ENCODE measurements at regions not wholly inside any gene's neighbourhood (a gene's known extent, or its start where the extent isn't known, plus 50 kb on each side); places are given as distances from the start of the nearest gene placed in this dataset.
"Not testable (repeated sequence)": the region's sequence is repeated elsewhere in the genome, so short reads cannot be mapped to it uniquely, and the experiment has no call there.

DNA sequence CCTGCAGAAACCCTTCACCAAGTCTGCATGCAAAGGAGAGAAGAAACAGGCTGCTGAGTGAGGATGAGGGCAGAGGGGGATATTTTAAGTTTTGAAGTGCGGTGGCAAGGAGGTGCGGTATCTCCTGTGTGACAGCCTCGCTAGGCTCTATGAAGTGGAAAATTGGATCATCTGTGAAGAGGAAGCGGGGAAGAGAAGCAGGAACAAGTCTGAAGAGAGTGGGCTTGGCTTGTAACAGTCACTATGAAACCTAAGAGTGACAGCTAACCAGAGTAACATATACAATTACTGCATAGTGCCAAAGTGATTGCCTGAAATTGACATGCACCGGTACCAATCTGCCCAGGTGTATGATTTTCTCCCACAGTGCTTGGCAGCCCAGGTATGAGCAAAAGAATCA is 287.5 kb upstream of the KLF14 start:
- no peak for DNase-seq (ENCODE audit: low read depth)

DNA sequence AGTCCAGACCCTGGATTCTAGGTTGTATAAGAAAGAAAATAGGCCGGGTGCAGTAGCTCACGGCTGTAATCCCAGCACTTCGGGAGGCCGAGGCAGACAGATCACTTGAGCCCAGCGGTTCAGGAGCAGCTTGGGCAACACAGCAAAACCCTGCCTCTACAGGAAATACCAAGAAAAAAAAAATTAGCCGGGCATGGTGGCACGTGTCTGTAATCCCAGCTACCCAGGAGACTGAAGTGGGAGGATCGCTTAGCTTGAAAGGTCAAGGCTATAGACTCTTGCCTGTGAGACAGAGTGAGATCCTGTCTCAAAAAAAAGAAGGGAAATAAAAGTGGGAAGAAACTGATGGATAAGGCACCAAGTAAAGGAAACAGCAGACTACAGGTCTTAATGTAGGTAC is 287.9 kb upstream of the KLF14 start:
- no peak for DNase-seq (ENCODE audit: low read depth)

GRCh38 chr7:131026297-131027000 is 292.4 kb upstream of the KLF14 start:
- DNase-seq (ENCODE audit: low read depth) = peak; percentile 56

GRCh38 chr7:131027287-131027773 is 293.3 kb upstream of the KLF14 start:
- DNase-seq (ENCODE audit: low read depth) = peak; percentile 62

DNA sequence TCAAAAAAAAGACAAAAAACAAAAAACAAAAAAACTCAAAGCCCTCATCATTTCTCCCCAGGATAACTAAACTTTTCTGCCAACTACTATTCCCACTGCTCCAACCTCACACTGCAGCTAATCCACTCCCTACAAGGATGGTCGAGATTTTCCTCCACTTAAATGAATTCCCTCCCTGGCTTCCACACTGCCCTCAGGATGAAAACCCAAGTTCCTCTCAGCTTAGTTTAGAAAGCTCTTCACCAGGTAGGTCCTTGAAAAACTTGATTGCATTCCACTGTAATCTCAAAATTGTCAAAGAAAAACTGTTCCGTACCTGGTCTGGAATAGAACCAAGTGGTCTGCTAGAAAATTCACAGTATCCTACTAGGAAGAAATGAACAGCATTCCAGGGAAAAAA is 294.3 kb upstream of the KLF14 start:
- no peak for DNase-seq (ENCODE audit: low read depth)

DNA sequence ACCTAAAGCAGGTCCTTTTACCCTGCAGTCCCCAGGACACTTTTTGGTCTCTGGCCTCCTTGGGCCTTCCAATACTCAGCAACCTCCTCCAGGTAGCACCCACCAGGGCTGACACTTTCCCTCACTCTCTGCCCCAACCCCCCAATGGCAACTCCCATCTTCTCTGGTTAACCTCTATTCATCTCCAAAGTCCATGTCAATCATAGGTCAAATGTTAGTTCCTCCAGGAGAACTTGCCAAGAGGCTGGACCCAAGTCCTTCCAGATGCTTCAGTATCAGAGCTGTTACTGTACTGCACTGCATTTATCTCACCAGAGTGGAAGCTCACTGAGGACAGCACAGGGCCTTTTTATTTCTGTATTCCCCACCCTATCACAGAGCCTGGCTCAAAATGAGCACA is 295.0 kb upstream of the KLF14 start:
- no peak for DNase-seq (ENCODE audit: low read depth)

DNA sequence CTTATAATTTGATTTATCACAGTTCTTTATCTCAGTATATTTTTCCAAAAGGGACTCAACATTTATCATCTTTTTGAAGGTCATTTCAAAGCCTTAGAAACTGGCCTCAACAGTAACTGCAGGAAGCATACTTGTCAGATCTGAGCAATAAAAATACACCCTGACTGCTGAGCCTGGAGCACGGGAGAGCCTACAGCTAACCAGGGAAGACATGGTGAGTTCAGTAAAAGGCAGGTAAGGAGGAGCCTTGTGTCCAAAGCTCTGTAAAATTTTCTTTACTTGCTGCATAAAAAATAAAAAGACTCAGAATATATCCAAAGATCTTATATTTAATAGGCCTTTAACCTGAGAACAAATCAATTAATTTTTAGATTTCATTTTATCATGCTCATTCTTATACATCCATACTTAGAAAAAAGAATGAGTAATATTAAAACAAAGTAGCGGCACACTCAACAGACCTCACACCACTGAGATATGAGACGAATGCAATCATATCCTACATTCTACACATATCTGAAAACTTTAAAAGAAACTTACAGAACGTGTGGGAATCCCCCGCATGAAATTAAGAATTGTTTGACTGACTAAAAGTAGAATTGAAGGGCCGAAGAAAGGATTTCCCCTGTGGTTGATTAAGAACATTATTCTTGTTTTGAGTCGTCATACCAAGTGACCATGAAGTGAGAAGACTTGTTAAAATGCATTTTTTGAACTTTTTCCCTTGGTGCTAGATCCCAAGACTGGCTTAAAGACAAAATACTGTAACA is 296.4 kb upstream of the MKLN1 start:
- no peak for DNase-seq (ENCODE audit: low read depth)

GRCh38 chr7:131032786-131033185 is 294.9 kb upstream of the MKLN1 start:
- DNase-seq (ENCODE audit: low read depth) = no peak

DNA sequence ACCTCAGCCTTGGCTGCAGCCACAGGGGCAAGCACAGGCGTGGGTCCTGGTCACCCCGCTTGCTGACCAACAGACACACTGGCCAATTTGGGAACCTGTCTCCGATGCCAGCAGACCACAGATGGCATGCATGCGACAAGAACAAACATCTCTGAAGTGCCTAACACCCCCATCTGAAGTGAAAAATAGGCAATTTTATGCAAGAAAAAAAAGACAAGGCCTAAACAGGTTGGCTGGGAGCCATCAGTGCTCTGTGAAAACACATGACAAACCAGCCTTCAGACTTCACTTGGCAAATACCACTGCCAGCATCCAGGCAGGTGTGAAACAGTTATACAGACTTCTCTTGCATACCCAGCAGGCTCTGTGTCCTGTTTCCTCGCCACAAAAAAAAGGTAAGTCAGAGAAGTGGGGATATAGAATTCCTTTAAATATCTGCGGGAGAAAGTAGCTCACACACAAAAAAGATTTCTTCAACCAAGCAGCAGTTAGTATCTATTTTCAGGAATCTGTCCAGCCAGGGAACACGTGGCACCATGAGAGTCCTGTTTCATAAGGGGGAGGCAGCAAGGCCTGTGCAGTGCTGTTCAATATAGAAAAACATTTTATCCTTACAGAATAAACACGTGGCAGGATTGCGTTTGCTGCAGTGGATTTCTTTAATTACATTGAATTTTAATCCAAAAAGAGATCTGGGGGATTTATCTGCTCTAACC is 293.4 kb upstream of the MKLN1 start:
- no peak for DNase-seq (ENCODE audit: low read depth)

- DNase-seq (ENCODE audit: low read depth) = no peak
Measured at GRCh38 chr7:131035088-131035770, 292.4 kb upstream of the MKLN1 start.

- no peak for DNase-seq (ENCODE audit: low read depth)
Measured at GRCh38 chr7:131038153-131038552, 289.5 kb upstream of the MKLN1 start.

DNA sequence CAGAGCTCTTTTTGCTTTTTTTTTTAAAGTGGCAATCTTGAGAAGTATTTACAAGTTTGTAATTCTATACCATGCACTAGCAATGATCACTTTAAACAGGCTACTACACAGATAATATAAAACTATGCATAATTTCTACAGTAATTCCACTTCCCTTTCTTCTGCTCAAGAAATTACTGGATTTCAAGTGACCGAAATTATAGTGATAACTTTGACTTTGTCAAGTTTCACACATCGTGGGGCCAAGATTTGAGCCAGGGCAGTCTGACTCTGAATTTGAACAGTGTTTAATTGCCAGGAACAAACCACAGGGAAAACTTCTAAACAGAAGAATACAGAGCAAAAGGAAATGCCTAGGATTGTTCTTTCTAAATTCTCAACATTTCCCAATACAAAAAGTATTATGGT is 288.3 kb upstream of the MKLN1 start:
- DNase-seq (ENCODE audit: low read depth) = no peak

- DNase-seq (ENCODE audit: low read depth) = no peak
Measured at GRCh38 chr7:131039836-131040235, 287.8 kb upstream of the MKLN1 start.

- no peak for DNase-seq (ENCODE audit: low read depth)
Measured at GRCh38 chr7:131040467-131040932, 287.2 kb upstream of the MKLN1 start.

DNA sequence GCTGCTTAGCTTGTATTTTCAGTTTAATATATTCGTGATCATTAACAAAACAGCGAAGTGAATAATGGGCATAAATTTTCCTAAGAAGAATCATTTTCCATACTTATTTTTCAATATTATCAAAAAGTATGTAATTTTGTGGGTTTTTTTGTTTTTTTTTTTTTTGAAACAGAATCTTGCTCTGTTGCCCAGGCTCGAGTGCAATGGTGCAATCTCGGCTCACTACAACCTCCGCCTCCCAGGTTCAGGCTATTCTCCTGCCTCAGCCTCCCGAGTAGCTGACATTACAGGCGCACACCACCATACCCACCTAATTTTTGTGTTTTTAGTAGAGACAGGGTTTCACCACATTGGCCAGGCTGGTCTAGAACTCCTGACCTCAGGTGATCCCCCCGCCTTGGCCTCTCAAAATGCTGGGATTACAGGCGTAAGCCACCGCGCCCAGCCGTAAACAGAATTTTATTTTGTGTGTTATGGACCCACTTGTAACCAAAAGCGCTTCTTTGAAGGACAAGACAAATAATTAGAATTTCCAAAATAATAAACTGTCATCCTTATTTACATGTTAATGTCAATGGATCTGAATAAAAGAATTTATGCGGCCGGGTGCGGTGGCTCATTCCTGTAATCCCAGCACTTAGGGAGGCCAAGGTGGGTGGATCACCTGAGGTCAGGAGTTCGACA is 286.5 kb upstream of the MKLN1 start:
- DNase-seq (ENCODE audit: low read depth) = not testable (repeated sequence)

GRCh38 chr7:131042269-131043160 is 285.2 kb upstream of the MKLN1 start:
- no peak for DNase-seq (ENCODE audit: low read depth)

DNA sequence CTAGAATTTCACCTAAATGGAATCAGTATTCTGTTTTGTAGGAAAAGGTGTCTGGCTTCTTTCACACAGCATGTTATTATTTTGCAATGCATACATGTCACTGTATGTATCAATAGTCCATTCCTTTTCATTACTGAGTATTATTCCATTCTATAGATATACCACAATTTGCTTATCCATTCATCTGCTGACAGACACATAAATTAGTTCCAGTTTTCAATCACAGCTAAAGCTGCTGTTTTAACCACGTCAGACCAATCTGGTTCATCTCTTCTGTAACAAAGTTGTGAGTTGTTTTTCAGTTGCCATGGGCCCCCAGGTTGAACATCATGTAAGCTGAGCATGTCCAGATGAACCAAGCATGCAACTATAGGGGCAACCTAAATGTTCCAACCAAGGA is 282.1 kb upstream of the MKLN1 start:
- no peak for DNase-seq (ENCODE audit: low read depth)

GRCh38 chr7:131046246-131046645 is 281.4 kb upstream of the MKLN1 start:
- DNase-seq (ENCODE audit: low read depth) = no peak

- DNase-seq (ENCODE audit: low read depth) = no peak
Measured at GRCh38 chr7:131047651-131048304, 279.9 kb upstream of the MKLN1 start.

- no peak for DNase-seq (ENCODE audit: low read depth)
Measured at GRCh38 chr7:131051304-131051703, 276.4 kb upstream of the MKLN1 start.
